Fibroblast of skin of abdomen (primary cell): ENCODE measurements at regions not wholly inside any gene's neighbourhood (a gene's known extent, or its start where the extent isn't known, plus 50 kb on each side); places are given as distances from the start of the nearest gene placed in this dataset.

ENCODE experiments used
- DNase-seq: peaks from one replicate; pipeline ENCODE4 v3.0.0-alpha.2; 2013

GRCh38 chr4:4595252-4595651, 53.4 kb upstream of the STX18 start:
- DNase-seq = no peak

GRCh38 chr4:4594285-4594920, 52.6 kb upstream of the STX18 start:
- DNase-seq = no peak

GRCh38 chr4:4593596-4594284, 51.9 kb upstream of the STX18 start:
- DNase-seq = no peak

GRCh38 chr4:4592414-4592813, 50.6 kb upstream of the STX18 start:
- no peak for DNase-seq
